SJSA1 (cell line): ENCODE measurements at regions not wholly inside any gene's neighbourhood (a gene's known extent, or its start where the extent isn't known, plus 50 kb on each side); places are given as distances from the start of the nearest gene placed in this dataset.

ENCODE experiments used
- DNase-seq, 2 experiments: peaks; one replicate each; pipeline ENCODE4 v3.0.0-alpha.2; 2015 to 2020; ENCODE audit warnings: low spot score in 2 of 2, low read depth in 1 of 2
- H3K27ac ChIP-seq: fragments of 250-450 bp; sonication (Bioruptor Pico); 2 replicates; pipeline ENCODE4 v1.5.1; 2020; ENCODE audit warnings: mild to moderate bottlenecking, moderate library complexity
- H3K27me3 ChIP-seq: fragments of 250-450 bp; sonication (Bioruptor Pico); replicated peaks from 2 replicates; pipeline ENCODE4 v1.5.1; 2020; ENCODE audit warnings: mild to moderate bottlenecking, moderate library complexity
- H3K36me3 ChIP-seq: fragments of 250-450 bp; sonication (Bioruptor Pico); 2 replicates; pipeline ENCODE4 v1.5.1; 2020; ENCODE audit warnings: mild to moderate bottlenecking
- H3K4me1 ChIP-seq: fragments of 250-450 bp; sonication (Bioruptor Pico); replicated peaks from 2 replicates; pipeline ENCODE4 v1.6.1; 2021; ENCODE audit warnings: mild to moderate bottlenecking
- H3K4me3 ChIP-seq: fragments of 250-450 bp; sonication (Bioruptor Pico); 2 replicates; pipeline ENCODE4 v1.5.1; 2020; ENCODE audit warnings: mild to moderate bottlenecking
- H3K9me3 ChIP-seq: fragments of 250-450 bp; sonication (Bioruptor Pico); replicated peaks from 2 replicates; pipeline ENCODE4 v1.5.1; 2020; ENCODE audit warnings: mild to moderate bottlenecking

DNA sequence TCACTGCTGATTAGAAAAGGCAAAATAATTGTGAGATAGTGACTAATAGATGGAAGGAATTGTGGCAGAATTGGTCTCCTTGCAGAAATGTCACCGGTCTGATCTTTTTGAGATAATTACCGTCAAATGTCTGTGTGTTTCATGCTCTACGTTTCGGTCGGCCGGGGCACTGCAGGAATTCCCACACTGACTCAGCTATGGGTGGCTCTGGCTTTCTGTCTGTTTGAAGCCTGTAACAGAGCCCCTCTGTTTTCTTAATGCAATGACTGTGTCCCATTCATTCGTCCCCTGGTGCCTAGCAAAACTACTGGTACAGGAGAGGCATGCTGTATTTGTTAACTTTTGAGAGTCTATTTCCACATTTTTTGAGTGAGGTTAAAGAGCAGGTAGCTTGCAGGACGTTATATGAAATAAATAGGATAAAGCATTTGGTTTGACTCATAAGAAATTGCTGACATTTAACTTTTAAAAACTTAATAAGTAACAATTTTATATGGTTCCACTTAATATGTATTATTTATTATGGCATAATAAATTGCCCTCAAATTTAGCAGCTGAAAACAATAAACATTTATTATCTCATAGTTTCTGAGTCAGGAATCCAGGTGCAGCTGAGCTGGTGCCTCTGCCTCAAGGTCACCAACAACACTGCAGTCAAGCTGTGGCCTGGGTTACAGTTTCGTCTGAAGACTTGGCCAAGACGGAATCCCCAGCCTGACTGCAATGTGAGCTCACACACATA is 53.3 kb upstream of the CTBP2 start:
- H3K9me3 ChIP-seq, result no peaks in the 10 kb centered on the region
- peaks cover 4% of the 10 kb centered on the region; the same call in 1 of the 2 replicates for H3K27me3 ChIP-seq
- no peaks in the 10 kb centered on the region for H3K36me3 ChIP-seq
- H3K4me1 ChIP-seq, result no peaks in the 10 kb centered on the region
- no peak overlapping the region for H3K27ac ChIP-seq
- H3K4me3 ChIP-seq, result no peak overlapping the region
- DNase-seq, result no peak

- Histone ChIP-seq H3K27ac (no peak overlapping the region), H3K27me3 (0 out of 2 replicates have a peak, but pooled peaks cover 4% of the 10 kb centered on the region), H3K36me3 (no peaks in the 10 kb centered on the region), H3K4me3 (no peak overlapping the region), H3K9me3 (no peaks in the 10 kb centered on the region), H3K4me1 (no peaks in the 10 kb centered on the region)
- no peak for DNase-seq
These were observed 51.9 kb upstream of the CTBP2 start for GRCh38 chr10:125212150-125212809.
